ENCODE measurements at regions not wholly inside any gene's neighbourhood (a gene's known extent, or its start where the extent isn't known, plus 50 kb on each side); places are given as distances from the start of the nearest gene placed in this dataset.
A peak's percentile ranks its signal among the peaks of the same experiment; 100 is the strongest.

DNA sequence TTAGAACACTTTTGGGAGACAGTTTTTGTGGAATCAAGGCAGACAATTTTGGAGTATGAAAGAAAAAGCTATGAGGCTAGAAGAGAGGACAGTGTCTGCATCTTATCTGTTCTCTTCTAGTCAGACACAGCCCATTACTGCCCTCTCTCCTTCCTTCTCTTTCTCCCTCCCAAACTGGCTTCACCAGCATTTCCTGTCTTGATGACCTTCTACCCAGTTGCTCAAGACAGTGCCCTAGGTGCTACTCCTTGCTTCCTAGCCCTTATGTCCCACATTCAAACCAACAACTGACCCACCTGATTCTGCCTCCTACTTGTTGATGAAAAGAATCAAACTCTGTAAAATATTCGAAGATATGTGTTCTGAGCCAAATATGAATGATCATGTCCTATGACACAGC is 116.4 kb upstream of the RIPOR2 start:
- no peak overlapping the region for H3K27ac Mint-ChIP-seq
- CTCF ChIA-PET, result interaction anchor here (0.7 to 7.2 kb wide), 4 partner anchors 9 to 25 kb away, joined by 3 to 69 read pairs (median 18); no protein-coding TSS in a partner anchor
- peaks cover 7% of the 10 kb centered on the region for H3K36me3 Mint-ChIP-seq
- no peaks in the 10 kb centered on the region for H3K27me3 Mint-ChIP-seq
- DNase-seq, result no peak
- peaks cover 74% of the 10 kb centered on the region for H3K4me1 Mint-ChIP-seq
- no peak overlapping the region for H3K4me3 Mint-ChIP-seq
- peaks cover 2% of the 10 kb centered on the region for H3K9me3 Mint-ChIP-seq

- H3K27me3 Mint-ChIP-seq, result no peaks in the 10 kb centered on the region
- no peak overlapping the region for H3K27ac Mint-ChIP-seq
- H3K4me1 Mint-ChIP-seq, result peaks cover 86% of the 10 kb centered on the region
- no peak for DNase-seq
- no peak overlapping the region for H3K4me3 Mint-ChIP-seq
- H3K9me3 Mint-ChIP-seq, result no peaks in the 10 kb centered on the region
- CTCF ChIA-PET, result interaction anchor here (1.3 to 7.2 kb wide), 4 partner anchors 11 to 27 kb away, joined by 3 to 69 read pairs (median 18); no protein-coding TSS in a partner anchor
- H3K36me3 Mint-ChIP-seq, result peaks cover 7% of the 10 kb centered on the region
Measured at GRCh38 chr6:25053875-25054371, 118.2 kb upstream of the RIPOR2 start.

- H3K27ac Mint-ChIP-seq, result no peak overlapping the region
- H3K4me3 Mint-ChIP-seq, result no peak overlapping the region
- no peaks in the 10 kb centered on the region for H3K27me3 Mint-ChIP-seq
- peaks cover 7% of the 10 kb centered on the region for H3K36me3 Mint-ChIP-seq
- no peak for DNase-seq
- peaks cover 84% of the 10 kb centered on the region for H3K4me1 Mint-ChIP-seq
- no peaks in the 10 kb centered on the region for H3K9me3 Mint-ChIP-seq
- CTCF ChIA-PET, result interaction anchor here (1.3 to 7.2 kb wide), 4 partner anchors 11 to 28 kb away, joined by 3 to 69 read pairs (median 18); no protein-coding TSS in a partner anchor
Measured at GRCh38 chr6:25054469-25054868, 118.7 kb upstream of the RIPOR2 start.

DNA sequence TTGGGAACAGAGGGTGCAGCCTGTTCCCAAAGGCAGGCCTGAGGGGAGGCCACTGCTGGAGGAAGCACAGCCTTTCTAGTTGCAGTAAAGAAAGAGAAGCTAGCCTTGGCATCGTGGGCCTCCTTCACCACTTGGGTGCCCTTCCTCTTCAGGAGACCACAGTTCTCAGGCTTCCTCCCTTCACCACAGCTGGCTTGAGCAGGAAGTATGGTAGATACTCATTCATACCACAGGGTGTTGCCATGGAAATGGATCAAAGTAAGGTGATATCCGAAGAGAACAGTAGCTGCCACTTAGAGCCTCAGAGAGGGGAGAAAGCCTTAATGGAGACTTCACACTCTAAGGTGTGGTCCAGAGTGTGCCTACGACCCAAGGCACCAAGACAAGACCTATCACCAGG is 120.4 kb upstream of the RIPOR2 start:
- H3K36me3 Mint-ChIP-seq, result peaks cover 7% of the 10 kb centered on the region
- peak; percentile 84 for DNase-seq
- no peaks in the 10 kb centered on the region for H3K27me3 Mint-ChIP-seq
- H3K4me3 Mint-ChIP-seq, result peak overlapping the region; percentile 43
- peak overlapping the region; percentile 85 for H3K27ac Mint-ChIP-seq
- H3K4me1 Mint-ChIP-seq, result peaks cover 77% of the 10 kb centered on the region
- H3K9me3 Mint-ChIP-seq, result no peaks in the 10 kb centered on the region
- CTCF ChIA-PET, result interaction anchor here (0.8 to 7.2 kb wide), 4 partner anchors 13 to 29 kb away, joined by 3 to 69 read pairs (median 3); no protein-coding TSS in a partner anchor

- peak overlapping the region; percentile 16 for H3K27ac Mint-ChIP-seq
- H3K9me3 Mint-ChIP-seq, result no peaks in the 10 kb centered on the region
- CTCF ChIA-PET, result interaction anchor here (1.1 to 7.2 kb wide), 2 partner anchors 14 to 31 kb away, joined by 3 to 69 read pairs; no protein-coding TSS in a partner anchor
- no peak for DNase-seq
- H3K36me3 Mint-ChIP-seq, result peaks cover 6% of the 10 kb centered on the region
- peak overlapping the region; percentile 47 for H3K4me3 Mint-ChIP-seq
- H3K4me1 Mint-ChIP-seq, result peaks cover 66% of the 10 kb centered on the region
- no peaks in the 10 kb centered on the region for H3K27me3 Mint-ChIP-seq
Measured at GRCh38 chr6:25057111-25057905, 121.5 kb upstream of the RIPOR2 start.

GRCh38 chr6:25058441-25058840 is 122.7 kb upstream of the RIPOR2 start:
- Mint-ChIP-seq H3K4me3 (no peak overlapping the region), H3K4me1 (peaks cover 57% of the 10 kb centered on the region), H3K27me3 (no peaks in the 10 kb centered on the region), H3K27ac (no peak overlapping the region), H3K36me3 (peaks cover 5% of the 10 kb centered on the region), H3K9me3 (no peaks in the 10 kb centered on the region)
- DNase-seq, result no peak
- CTCF ChIA-PET, result no interaction called here

DNA sequence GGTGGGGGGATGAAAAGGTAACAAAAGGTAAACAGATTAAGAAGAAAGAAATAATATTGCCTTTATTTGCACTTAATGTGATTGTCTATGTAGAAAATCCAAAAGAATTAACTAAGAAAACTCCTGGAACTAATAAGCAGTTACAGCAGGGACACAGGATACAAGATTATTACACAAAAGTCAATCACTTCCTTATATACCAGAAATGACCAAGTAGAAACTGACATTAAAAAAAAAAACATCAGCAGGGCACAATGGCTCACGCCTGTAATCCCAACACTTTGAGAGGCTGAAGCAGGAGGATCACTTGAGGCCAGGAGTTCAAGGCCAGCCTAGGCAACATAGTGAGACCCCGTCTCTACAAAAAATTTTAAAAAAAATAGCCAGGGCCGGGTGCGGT is 123.2 kb upstream of the RIPOR2 start:
- no peak overlapping the region for H3K4me3 Mint-ChIP-seq
- peaks cover 52% of the 10 kb centered on the region for H3K4me1 Mint-ChIP-seq
- no peaks in the 10 kb centered on the region for H3K27me3 Mint-ChIP-seq
- H3K9me3 Mint-ChIP-seq, result no peaks in the 10 kb centered on the region
- H3K36me3 Mint-ChIP-seq, result peaks cover 5% of the 10 kb centered on the region
- CTCF ChIA-PET, result no interaction called here
- H3K27ac Mint-ChIP-seq, result no peak overlapping the region
- DNase-seq, result no peak

DNA sequence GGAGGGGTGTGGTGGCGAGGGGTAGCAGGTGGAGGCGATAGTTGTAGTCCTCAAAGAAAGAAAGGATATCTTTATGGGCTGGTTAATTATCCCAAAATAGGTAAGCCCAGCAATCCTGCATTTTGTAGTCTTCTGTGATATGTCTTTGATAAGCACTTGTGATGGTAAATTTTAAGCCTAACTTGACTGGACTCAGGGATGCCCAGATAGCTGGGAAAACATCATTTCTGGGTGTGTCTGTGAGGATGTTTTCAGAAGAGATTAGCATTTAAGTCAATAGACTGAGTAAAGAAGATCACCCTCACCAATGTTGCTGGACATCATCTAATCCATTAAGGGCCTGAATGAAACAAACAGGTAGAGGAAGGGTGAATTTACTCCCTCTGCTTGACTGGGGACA is 124.8 kb upstream of the RIPOR2 start:
- Mint-ChIP-seq H3K27ac (peak overlapping the region; percentile 52), H3K36me3 (peaks cover 5% of the 10 kb centered on the region), H3K4me1 (peaks cover 39% of the 10 kb centered on the region), H3K27me3 (no peaks in the 10 kb centered on the region), H3K9me3 (no peaks in the 10 kb centered on the region), H3K4me3 (no peak overlapping the region)
- no peak for DNase-seq
- CTCF ChIA-PET, result interaction anchor here (0.8 to 5.0 kb wide), 5 partner anchors 10 to 69 kb away, joined by 3 to 34 read pairs (median 5); no protein-coding TSS in a partner anchor

DNA sequence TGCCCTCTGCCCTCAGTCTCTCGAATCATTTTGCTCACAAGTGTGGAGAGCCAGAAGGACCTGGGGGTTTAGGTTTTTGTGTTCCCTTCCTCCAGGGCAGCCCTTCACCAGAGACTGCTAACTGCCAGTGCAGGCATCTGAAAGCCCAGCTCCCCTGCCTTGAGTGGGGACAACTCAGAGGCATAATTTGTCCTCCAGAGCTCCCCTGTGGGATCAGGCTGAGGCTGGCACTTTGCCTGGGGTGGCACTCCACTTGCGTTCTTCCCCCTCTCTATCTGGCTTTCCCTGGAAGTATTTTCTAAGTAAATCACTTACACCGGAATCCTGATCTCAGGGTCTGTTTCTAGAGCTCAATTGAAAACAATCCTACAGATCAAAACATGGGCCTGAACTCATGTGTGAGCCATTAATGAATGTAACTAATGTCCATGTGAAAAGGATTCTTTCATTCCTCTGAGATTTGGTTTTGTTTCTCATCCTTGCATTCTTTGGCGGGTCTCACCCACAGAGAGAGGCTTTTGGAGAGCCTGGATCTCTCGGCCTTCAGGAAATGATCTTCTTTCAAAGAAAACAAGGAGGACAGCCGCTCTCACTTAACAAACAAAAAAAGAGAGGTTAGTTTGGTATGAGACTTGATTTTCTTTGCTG is 125.7 kb upstream of the RIPOR2 start:
- CTCF ChIA-PET, result interaction anchor here (0.8 to 5.0 kb wide), 4 partner anchors 9 to 43 kb away, joined by 4 to 34 read pairs (median 8); no protein-coding TSS in a partner anchor
- no peaks in the 10 kb centered on the region for H3K27me3 Mint-ChIP-seq
- no peak overlapping the region for H3K27ac Mint-ChIP-seq
- no peak overlapping the region for H3K4me3 Mint-ChIP-seq
- no peaks in the 10 kb centered on the region for H3K36me3 Mint-ChIP-seq
- no peak for DNase-seq
- H3K9me3 Mint-ChIP-seq, result no peaks in the 10 kb centered on the region
- H3K4me1 Mint-ChIP-seq, result peaks cover 30% of the 10 kb centered on the region

GRCh38 chr6:25062070-25062811 is 126.5 kb upstream of the RIPOR2 start:
- DNase-seq, result no peak
- CTCF ChIA-PET, result interaction anchor here (1.0 to 5.0 kb wide), 6 partner anchors 9 to 44 kb away, joined by 3 to 34 read pairs (median 6); no protein-coding TSS in a partner anchor
- no peaks in the 10 kb centered on the region for H3K9me3 Mint-ChIP-seq
- H3K36me3 Mint-ChIP-seq, result no peaks in the 10 kb centered on the region
- H3K27me3 Mint-ChIP-seq, result peaks cover under 1% of the 10 kb centered on the region
- no peak overlapping the region for H3K4me3 Mint-ChIP-seq
- H3K27ac Mint-ChIP-seq, result no peak overlapping the region
- H3K4me1 Mint-ChIP-seq, result peaks cover 22% of the 10 kb centered on the region

DNA sequence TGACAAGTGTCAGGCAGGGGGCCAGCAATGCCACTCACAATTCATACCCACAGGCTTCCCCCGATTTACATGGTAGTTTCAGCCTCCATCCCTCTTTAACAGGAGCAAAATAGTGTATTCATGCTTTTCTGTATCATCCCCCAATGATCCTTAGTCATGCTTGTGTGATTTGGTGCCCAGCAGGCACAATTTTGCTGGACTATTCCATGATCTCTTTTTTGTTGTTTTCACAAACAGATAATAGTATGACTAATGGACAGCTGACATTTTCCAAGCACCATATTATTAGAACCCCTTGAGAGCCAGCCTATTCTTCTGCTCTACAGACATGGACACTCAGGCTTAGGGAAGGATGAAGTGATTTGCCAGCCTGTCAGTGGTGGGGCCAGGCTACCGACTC is 128.2 kb upstream of the RIPOR2 start:
- Mint-ChIP-seq H3K36me3 (no peaks in the 10 kb centered on the region), H3K4me1 (peaks cover 9% of the 10 kb centered on the region), H3K27ac (no peak overlapping the region), H3K9me3 (no peaks in the 10 kb centered on the region), H3K27me3 (peaks cover 7% of the 10 kb centered on the region), H3K4me3 (no peak overlapping the region)
- CTCF ChIA-PET, result interaction anchor here (5.0 kb wide), 1 partner anchor 38 kb away, joined by 34 read pairs; no protein-coding TSS in a partner anchor
- DNase-seq, result no peak

DNA sequence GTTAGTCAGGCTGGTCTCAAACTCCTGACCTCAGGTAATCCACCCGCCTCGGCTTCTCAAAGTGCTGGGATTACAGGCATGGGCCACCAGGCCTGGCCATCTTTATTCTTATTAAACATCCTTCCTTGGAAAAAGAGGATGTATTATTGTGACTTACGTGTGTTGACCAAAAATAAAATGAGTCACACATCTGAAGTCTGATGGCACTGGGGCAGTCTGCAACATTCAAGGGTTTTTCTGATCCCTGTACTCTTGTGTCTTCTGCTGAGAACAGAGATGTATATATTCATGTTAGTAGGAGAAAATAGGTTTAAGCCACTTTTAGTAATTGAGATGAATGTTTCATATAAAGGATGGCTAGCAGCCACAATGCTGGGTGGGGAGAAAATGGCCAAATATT is 129.9 kb upstream of the RIPOR2 start:
- DNase-seq, result no peak
- peaks cover 7% of the 10 kb centered on the region for H3K27me3 Mint-ChIP-seq
- H3K27ac Mint-ChIP-seq, result no peak overlapping the region
- CTCF ChIA-PET, result interaction anchor here (0.9 to 1.2 kb wide), 3 partner anchors 39 to 48 kb away, joined by 3 read pairs; no protein-coding TSS in a partner anchor
- H3K9me3 Mint-ChIP-seq, result peaks cover 4% of the 10 kb centered on the region
- H3K4me1 Mint-ChIP-seq, result peaks cover 6% of the 10 kb centered on the region
- H3K36me3 Mint-ChIP-seq, result peaks cover 5% of the 10 kb centered on the region
- H3K4me3 Mint-ChIP-seq, result no peak overlapping the region

DNA sequence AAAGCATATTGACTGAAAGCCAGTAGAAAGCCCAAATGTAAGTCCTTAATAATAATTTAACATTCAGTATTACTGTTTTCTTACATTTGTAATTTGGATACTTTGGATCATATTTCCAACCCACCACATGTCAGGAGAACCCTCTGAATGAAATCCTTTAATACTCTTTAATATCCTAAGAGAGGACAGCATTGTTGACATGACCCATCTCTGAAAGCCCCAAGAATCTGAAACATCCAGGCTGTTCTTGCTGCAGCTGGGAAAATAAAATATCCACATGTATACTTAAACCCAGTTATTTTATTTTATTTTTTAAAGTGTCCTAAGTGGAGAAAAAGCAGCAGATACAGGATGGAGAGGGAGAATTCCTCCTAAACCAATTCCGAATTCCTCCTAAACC is 130.8 kb upstream of the RIPOR2 start:
- CTCF ChIA-PET, result interaction anchor here (0.7 to 5.4 kb wide), 3 partner anchors 40 to 210 kb away, joined by 3 to 138 read pairs (median 4); no protein-coding TSS in a partner anchor
- Mint-ChIP-seq H3K27me3 (peaks cover 7% of the 10 kb centered on the region), H3K9me3 (peaks cover 4% of the 10 kb centered on the region), H3K27ac (no peak overlapping the region), H3K4me3 (no peak overlapping the region), H3K4me1 (peaks cover 11% of the 10 kb centered on the region), H3K36me3 (peaks cover 6% of the 10 kb centered on the region)
- no peak for DNase-seq

Data from activated naive CD4-positive, alpha-beta T cell treated with anti-CD3 and anti-CD28 coated beads, Interleukin-2, amount 10 ng/mL, durations not matched to agents 7 days and 5 days (primary cell).